Gastroesophageal sphincter (tissue), 4 donors: ENCODE measurements at regions not wholly inside any gene's neighbourhood (a gene's known extent, or its start where the extent isn't known, plus 50 kb on each side); places are given as distances from the start of the nearest gene placed in this dataset.

Experiments
- ATAC-seq: fragments of 150-250 bp; one replicate; pipeline ENCODE4 v1.9.1; 2016; ENCODE audit warnings: mild to moderate bottlenecking, moderate library complexity
- H3K27ac ChIP-seq, 4 donors: fragments of 200-600 bp; sonication (generic) in 3 of 4; 1 replicate in 3 of 4; 2 replicates in 1 of 4; pipeline ENCODE4 v1.5.1; 2016 to 2019
- H3K27me3 ChIP-seq: fragments of 200-600 bp; sonication (generic); one replicate; pipeline ENCODE4 v1.5.1; 2019
- H3K36me3 ChIP-seq, 2 donors: fragments of 200-600 bp; sonication (generic); one replicate each; pipeline ENCODE4 v1.5.1; 2019; ENCODE audit warnings: control low read depth in 1 of 2
- H3K4me1 ChIP-seq, 3 donors: fragments of 200-600 bp; sonication (generic); 1 replicate in 2 of 3; 2 replicates in 1 of 3; pipeline ENCODE4 v1.5.1; 2016 to 2019; ENCODE audit warnings: control low read depth in 2 of 3
- H3K4me3 ChIP-seq, 2 donors: fragments of 200-600 bp; sonication (generic); one replicate each; pipeline ENCODE4 v1.5.1; 2019; ENCODE audit warnings: mild to moderate bottlenecking in 1 of 2, moderate library complexity in 1 of 2
- H3K9me3 ChIP-seq, 3 donors: fragments of 200-600 bp; sonication (generic); one replicate each; pipeline ENCODE4 v1.5.1; 2017 to 2019; ENCODE audit warnings: control low read depth in 2 of 3
- EP300 ChIP-seq: sonication (generic); formaldehyde crosslinking; IDR thresholded peaks from one replicate; pipeline ENCODE4 v1.6.1; 2017; ENCODE audit warnings: antibody characterized with exemption, mild to moderate bottlenecking
- POLR2A ChIP-seq, 2 donors: fragments of 450-650 bp; IDR thresholded peaks; one replicate each; pipeline ENCODE4 v1.6.1; 2017; ENCODE audit warnings: antibody characterized with exemption in 2 of 2, mild to moderate bottlenecking in 2 of 2, moderate library complexity in 1 of 2
- POLR2AphosphoS5 ChIP-seq: sonication (generic); formaldehyde crosslinking; IDR thresholded peaks from one replicate; pipeline ENCODE4 v1.6.1; 2017; ENCODE audit warnings: antibody characterized with exemption
- WGBS, 2 donors: methylation state at CpG; one replicate each; pipeline ENCODE4 v1.1.5; 2018; ENCODE audit warnings: low coverage in 1 of 2; 5-methylcytosine and 5-hydroxymethylcytosine counted together
- TF ChIP-seq, protein P1 (sequence below), 4 experiments: fragments of 200-600 bp in 2 of 4; fragments of 450-650 bp in 2 of 4; sonication (generic) in 1 of 4; IDR thresholded peaks; one replicate each; pipeline ENCODE4 v1.5.1; 2017 to 2019; ENCODE audit warnings: antibody characterized with exemption in 4 of 4, mild to moderate bottlenecking in 2 of 4, moderate library complexity in 2 of 4

DNA sequence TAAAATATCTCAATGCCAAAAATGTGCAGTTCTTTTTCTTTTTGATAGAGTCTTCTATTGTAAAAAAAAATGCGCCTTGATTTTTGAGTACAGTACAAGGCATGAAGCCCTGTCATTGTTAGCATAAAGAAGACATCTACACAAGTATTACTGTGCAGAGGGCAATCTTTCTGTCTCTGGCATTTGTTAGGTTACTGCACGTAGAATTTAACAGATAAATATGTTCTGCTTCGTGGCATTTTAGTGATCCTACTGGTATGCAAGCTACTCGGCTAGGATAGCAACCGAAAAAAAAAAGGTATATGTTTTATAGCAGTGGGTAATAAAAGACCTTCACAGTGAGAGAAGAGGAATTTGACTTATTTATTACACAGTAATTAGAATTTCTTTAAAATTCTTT, 492.9 kb upstream of the ADGRL2 start:
- H3K36me3 ChIP-seq = no peaks in the 10 kb centered on the region
- ATAC-seq = no peak
- no peak overlapping the region for H3K27ac ChIP-seq
- WGBS, 2 donors = 49 to 60% methylated on average over 5 of the region's 5 CpGs
- no peak for TF ChIP-seq EP300
- TF ChIP-seq, protein P1, sequence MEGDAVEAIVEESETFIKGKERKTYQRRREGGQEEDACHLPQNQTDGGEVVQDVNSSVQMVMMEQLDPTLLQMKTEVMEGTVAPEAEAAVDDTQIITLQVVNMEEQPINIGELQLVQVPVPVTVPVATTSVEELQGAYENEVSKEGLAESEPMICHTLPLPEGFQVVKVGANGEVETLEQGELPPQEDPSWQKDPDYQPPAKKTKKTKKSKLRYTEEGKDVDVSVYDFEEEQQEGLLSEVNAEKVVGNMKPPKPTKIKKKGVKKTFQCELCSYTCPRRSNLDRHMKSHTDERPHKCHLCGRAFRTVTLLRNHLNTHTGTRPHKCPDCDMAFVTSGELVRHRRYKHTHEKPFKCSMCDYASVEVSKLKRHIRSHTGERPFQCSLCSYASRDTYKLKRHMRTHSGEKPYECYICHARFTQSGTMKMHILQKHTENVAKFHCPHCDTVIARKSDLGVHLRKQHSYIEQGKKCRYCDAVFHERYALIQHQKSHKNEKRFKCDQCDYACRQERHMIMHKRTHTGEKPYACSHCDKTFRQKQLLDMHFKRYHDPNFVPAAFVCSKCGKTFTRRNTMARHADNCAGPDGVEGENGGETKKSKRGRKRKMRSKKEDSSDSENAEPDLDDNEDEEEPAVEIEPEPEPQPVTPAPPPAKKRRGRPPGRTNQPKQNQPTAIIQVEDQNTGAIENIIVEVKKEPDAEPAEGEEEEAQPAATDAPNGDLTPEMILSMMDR (IDR thresholded peaks at IDR 0.05) = no peak
- TF ChIP-seq POLR2AphosphoS5 = no peak
- TF ChIP-seq POLR2A (IDR thresholded peaks at IDR 0.05) = no peak
- H3K9me3 ChIP-seq = no peaks in the 10 kb centered on the region
- H3K27me3 ChIP-seq = no peaks in the 10 kb centered on the region
- no peak overlapping the region for H3K4me3 ChIP-seq
- H3K4me1 ChIP-seq = peaks cover 0 to 8% (median 0%) of the 10 kb centered on the region in 3 donors

DNA sequence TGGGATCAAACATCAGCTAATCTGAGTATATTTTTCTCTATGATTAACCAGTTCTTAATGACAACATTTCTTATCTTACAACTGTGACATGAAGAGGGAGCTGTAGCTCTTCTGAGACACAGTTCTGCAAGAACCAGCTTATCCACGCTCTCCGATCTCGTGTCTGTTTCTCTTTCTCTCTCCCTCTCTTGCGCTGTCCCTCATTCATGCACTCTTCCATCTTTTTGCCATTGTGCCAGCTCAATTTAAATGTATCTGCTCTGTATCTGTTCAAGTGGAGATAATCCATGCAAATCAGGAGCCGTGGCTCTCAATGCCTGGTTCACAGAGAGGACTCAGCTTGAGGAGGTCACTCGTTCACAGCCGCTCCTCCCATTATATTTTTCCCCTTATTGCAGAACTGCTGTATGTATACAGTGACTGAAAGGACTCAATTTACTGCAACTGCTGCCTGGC, 494.7 kb upstream of the ADGRL2 start:
- peak overlapping the region; percentile 49 to 97 for H3K4me3 ChIP-seq
- peak; percentile 72 for ATAC-seq
- H3K9me3 ChIP-seq = no peaks in the 10 kb centered on the region
- 1 to 2% methylated on average over 6 to 7 of the region's 7 CpGs for WGBS, 2 donors
- H3K27me3 ChIP-seq = no peaks in the 10 kb centered on the region
- no peaks in the 10 kb centered on the region for H3K36me3 ChIP-seq
- H3K4me1 ChIP-seq = peaks cover 0 to 8% (median 0%) of the 10 kb centered on the region in 3 donors
- H3K27ac ChIP-seq = no peak overlapping the region
- TF ChIP-seq EP300 = no peak
- TF ChIP-seq, protein P1 (IDR thresholded peaks at IDR 0.05) = peak in 3 of 4 experiments; percentile 44 to 58 (median 44)

- Histone ChIP-seq H3K27ac (no peak overlapping the region), H3K27me3 (no peaks in the 10 kb centered on the region), H3K36me3 (no peaks in the 10 kb centered on the region), H3K9me3 (no peaks in the 10 kb centered on the region), H3K4me3 (no peak overlapping the region), H3K4me1 (peaks cover 0 to 8% (median 0%) of the 10 kb centered on the region in 3 donors)
- no peak for ATAC-seq
- TF ChIP-seq EP300 (no peak), POLR2A (IDR thresholded peaks at IDR 0.05) (no peak), POLR2AphosphoS5 (no peak)
- TF ChIP-seq, protein P1 (IDR thresholded peaks at IDR 0.05) = no peak
Measured at GRCh38 chr1:81304187-81304586, 496.5 kb upstream of the ADGRL2 start.

- 93% methylated on average over 2 of the region's 2 CpGs for WGBS, 2 donors
- no peak for ATAC-seq
- H3K4me3 ChIP-seq = no peak overlapping the region
- no peak overlapping the region for H3K27ac ChIP-seq
- H3K9me3 ChIP-seq = no peaks in the 10 kb centered on the region
- peaks cover 0 to 7% (median 0%) of the 10 kb centered on the region in 3 donors for H3K4me1 ChIP-seq
- TF ChIP-seq, protein P1 (IDR thresholded peaks at IDR 0.05) = no peak
- TF ChIP-seq POLR2A (IDR thresholded peaks at IDR 0.05) (no peak), POLR2AphosphoS5 (no peak), EP300 (no peak)
- H3K27me3 ChIP-seq = no peaks in the 10 kb centered on the region
- H3K36me3 ChIP-seq = no peaks in the 10 kb centered on the region
Measured at GRCh38 chr1:81299892-81300291, 500.8 kb upstream of the ADGRL2 start.

GRCh38 chr1:81298266-81298665, 502.5 kb upstream of the ADGRL2 start:
- Histone ChIP-seq H3K9me3 (no peaks in the 10 kb centered on the region), H3K4me3 (no peak overlapping the region), H3K36me3 (no peaks in the 10 kb centered on the region), H3K27me3 (no peaks in the 10 kb centered on the region), H3K27ac (no peak overlapping the region), H3K4me1 (peaks cover 0 to 7% (median 0%) of the 10 kb centered on the region in 3 donors)
- ATAC-seq = no peak
- TF ChIP-seq POLR2AphosphoS5 = no peak
- TF ChIP-seq, protein P1 (IDR thresholded peaks at IDR 0.05) = no peak
- no peak for TF ChIP-seq EP300
- no peak for TF ChIP-seq POLR2A (IDR thresholded peaks at IDR 0.05)
- 87 to 89% methylated on average over 3 of the region's 3 CpGs for WGBS, 2 donors
